DMS114 treated with DMSO at 0.1 percent for 48 hours (cell line): ENCODE measurements at regions not wholly inside any gene's neighbourhood (a gene's known extent, or its start where the extent isn't known, plus 50 kb on each side); places are given as distances from the start of the nearest gene placed in this dataset.
A peak's percentile ranks its signal among the peaks of the same experiment; 100 is the strongest.
"Not testable (repeated sequence)": the region's sequence is repeated elsewhere in the genome, so short reads cannot be mapped to it uniquely, and the experiment has no call there.

Source experiments
- DNase-seq: peaks from one replicate; lab custom pipeline; 2025; ENCODE audit not compliant: unreplicated experiment; lab: John Stamatoyannopoulos, UW

DNA sequence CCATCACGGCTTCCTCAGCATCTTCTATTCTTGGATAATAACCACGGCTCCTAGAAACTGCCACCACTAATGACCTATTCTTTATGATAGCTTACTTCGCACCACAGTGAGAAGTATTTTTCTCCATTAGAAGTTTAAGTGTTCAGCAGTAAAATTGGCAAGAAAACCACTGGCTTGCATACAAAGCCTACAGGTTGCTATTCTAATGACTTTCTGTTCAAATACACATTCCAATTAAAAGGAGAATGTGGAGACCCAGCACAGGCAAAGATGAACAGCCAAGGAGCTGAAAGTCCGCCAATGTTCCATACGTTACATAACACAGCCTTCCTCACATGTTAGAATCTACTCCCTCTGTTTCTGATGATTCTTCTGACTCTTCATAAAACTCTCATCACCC lies 875.0 kb upstream of the PRKX start:
- no peak for DNase-seq

DNA sequence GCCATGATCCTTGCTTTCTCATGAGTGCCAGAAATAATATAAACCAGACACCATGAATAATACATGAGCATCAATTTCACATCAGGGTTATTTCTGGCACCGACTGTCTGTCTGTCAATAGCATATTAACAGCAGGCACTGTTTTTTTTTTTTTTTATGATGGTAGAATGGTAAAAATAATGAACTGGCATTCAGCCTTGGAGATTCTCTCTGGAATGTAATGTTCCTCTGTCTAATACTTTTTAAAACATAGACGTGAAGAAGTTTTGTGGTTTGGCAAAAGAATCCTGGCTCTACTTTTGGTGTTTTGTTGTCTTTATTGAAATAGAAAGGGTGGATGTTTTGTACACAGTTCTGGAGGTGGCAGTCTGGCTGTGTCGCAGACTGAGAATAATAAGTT lies 874.6 kb upstream of the PRKX start:
- DNase-seq, result no peak

DNA sequence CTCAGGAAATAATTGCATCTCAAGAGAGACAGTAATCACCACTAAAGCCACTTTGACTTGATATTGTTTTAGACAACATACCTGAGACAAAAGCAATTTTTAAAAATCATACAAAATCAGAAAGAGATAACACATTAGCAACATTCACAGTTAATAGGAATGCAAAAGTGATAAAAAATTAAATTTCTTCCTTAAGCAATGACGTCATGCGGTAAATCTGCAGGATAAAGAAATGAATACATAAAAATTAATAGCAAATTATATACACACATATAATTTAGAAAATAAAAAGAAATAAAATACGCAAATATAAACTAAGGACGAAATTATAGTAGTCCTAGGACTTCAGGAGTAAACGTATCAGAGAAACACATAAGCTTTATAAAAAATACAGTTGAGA lies 866.5 kb upstream of the PRKX start:
- DNase-seq, result no peak

DNA sequence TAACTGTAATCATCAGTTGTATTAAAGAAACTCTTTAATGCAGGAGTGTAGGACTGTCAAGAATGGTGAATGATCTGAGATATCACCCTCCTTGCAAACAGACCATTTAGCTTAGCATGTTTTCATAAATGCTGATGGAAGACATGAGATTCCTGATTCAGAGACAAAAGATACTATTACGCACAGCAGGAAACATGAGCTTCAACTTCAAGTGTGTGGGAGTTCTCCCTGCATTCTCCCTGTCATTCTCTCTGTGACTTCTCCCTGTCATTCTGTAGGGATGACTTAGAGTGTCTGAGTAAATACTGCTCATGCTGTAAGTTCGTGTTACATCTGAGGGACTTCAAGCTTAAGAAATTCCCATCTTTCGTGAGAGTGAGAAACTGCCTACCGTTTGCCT lies 866.0 kb upstream of the PRKX start:
- no peak for DNase-seq

DNA sequence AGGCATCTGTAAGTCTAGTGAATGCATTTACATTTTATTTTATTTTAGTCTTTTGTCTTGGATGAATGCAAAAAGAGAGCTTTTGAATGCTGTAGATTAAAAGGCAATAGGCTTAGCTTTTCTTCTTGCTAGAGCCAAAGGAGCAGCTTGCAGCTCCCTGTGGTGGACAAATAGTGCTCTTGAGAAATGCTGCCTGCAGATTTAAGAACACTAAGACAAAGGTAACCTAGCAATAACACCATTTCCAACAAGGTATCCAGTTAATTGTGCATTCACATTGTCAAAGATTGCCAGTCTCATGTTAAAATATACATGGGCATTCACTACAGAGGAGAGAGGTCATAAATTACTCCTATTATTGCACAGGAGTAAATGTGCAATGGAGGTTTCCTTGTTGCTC lies 859.2 kb upstream of the PRKX start:
- no peak for DNase-seq

DNA sequence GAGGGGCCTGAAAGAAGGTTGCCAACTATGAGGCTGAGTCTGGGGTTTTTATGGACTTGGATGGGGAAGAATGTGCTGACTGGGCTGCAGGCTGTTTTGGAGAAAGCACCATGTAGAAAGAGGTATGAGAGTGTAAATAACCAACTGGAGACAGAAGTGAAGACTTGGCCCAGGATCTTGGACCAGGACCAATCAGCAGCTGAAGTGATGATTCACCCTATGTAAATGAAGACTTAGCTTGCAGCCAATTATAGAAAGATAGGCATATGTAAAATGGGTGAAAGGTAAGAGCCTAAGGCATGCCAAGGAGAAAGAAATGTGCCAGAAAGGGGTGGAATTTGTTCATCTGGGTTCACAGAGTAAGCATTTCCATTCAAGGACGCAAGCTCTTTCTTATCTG lies 856.7 kb upstream of the PRKX start:
- no peak for DNase-seq

DNA sequence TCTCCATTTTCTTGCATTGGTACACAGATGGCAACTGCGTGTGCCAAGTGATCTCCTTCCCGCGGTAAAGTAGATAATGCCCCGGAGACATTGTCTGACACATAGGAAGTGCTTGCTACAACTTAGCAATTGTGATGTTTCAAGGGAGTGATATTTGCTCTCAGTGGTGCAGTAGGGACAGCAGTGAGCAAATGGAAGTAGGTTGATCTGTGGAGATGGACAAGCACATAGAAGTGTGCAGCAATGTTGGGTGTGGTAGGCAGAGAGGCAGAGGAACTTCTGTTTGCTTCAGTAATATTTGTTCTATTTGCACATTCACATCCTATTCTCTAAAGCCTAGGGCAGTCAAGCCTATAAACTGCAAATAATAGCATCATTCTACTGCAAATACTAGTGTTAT lies 846.7 kb upstream of the PRKX start:
- no peak for DNase-seq

DNA sequence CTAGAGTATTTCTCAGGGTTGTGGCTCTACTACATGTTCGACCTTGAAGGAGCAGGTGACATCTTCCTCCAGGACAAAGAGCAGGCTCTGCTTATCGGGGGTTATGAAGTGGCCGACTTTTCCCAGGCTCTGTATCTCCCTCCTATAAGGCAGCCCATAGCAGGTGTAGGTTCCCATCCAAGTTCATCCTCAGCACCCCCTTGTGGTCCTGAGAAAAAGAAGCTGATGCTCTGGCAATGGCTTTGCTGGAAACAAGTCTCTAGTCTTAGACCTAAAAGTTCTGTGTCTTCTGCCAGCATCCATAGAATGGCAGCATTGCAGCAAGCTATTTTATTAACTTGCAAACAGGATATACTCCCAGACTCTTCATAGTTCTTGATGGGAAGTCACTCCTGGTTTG lies 836.6 kb upstream of the PRKX start:
- no peak for DNase-seq

DNA sequence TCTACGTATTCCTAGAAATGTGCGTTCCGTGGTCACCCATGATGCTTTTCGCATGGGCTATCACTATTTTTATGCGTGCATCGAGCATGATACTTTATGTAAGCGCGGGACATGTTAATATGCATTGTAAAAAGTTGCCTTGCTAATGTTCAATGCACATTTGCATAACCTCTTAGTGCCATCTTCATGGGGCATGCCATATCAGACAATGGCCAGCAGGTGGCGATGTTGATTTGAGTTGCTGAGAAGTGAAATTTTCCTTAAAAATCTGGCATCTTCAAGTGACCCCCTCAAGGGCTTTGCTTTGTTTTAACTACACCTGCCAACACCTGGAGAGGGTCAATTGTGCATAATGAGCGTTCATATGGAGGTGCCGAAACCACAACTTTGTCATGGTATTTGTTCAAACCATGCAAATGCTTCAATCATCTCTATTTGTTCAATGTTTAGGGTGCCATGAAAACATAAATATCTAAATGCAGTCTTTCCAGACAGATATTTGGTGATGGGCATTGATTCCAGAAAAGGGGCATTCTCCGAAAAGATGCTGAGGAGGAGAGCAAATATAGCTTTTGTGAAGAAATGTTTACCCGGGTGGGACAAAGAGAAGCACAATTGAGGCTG lies 833.9 kb upstream of the PRKX start:
- DNase-seq, result peak; percentile 3

DNA sequence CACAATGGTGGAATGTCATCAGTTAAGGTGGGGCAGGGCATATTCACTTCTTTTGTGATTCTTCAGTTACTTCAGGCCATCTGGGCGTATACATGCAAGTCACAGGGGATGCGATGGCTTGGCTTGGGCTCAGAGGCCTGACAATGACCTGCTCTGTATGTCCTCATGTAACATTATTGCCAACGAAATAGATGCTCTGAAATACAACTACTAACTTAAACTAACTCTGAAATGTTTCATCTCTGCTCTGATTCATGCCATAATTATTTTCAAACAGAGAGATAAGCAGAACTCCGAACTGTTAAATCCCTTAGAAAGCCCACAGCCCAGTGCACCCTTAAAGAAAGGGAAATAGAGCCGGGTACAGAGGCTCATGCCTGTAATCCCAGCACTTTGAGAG lies 832.7 kb upstream of the PRKX start:
- not testable (repeated sequence) for DNase-seq

DNA sequence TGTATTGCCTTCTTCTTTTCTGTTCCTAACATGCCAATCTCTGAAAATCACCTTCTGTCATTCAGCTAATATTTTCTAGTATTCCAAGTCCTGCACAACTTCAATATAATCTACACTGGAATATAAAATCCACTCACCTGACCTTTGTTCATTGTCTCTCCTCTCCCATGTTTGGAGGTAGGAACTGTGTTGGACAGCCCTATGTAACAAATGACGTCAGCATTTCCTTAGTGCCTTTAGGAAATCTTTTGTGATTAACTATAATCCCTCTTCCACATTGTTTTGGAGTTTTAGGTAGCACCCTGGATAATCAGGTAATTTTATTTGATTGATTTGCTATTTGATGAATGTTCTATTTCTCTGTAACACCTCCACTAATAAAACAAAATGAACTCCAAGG lies 814.8 kb upstream of the PRKX start:
- DNase-seq, result no peak

DNA sequence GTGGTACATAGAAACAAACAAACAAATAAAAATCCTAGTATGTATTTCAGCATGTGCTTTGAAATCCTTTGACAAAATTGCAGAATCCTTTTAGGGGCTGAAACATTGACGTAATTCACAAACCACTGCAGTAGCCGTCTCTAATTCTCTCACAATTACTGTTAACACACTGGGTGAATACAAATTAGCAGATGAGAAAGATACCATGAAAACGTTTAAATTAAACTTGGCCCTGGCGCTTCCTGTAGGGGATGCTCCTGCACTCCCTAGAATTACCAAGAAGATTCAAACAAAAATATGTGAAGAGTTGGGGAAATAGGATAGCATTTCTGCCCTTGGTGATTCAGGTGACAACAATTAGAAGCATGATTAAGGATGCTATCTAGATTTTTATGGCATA lies 772.5 kb upstream of the PRKX start:
- no peak for DNase-seq

DNA sequence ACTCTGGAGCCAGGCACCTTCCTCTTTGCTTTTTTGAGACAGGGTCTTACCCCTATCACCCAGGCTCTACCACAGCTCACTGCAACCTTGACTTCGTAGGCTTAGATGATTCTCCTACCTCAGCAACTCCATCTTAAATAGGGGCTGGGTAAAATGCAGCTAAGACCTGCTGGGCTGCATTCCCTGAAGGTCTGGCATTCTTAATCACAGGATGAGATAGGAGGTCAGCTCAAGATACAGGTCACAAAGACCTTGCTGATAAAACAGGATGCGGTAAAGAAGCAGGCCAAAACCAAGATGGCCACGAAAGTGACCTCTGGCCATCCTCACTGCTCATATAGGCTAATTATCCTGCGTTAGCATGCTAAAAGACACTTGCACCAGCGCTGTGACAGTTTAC lies 770.8 kb upstream of the PRKX start:
- DNase-seq, result no peak

DNA sequence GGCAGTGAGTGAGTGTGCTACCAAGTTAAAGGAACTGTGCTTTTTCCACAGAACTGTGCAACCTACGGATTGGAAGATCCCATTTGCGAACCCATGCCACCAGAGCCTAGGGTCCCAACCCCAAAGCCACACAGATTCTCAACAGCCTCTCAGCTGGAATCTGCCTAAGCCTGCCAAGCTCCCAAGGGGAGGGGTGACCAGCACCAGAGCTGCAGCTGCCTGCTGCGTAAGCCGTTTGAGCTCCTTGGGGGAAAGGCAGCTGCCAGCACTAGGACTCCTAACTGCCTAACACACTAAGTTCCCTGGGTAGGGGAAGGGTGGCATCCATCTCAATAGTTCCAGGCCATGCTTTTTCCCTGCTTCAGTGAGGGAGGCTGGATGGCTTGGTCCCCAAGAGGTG lies 738.1 kb upstream of the PRKX start:
- DNase-seq, result no peak

DNA sequence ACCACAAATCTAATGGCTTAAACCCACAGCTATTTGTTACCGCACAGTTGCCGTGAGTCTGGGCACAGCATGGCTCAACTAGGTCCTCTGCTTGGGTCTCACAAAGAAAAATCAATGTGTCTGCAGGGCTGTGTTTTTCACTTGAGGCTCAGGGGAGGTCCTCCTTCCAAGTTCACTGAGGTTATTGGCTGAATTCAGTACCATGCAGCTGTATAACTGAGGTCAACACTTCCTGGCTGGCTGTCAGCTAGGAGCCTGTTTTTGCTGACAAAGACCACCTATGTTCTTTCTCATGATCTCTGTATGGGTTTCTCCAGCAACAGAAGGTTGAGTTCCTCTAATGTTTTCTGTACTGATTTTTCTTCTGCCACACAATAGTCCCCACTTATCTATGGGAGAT lies 736.7 kb upstream of the PRKX start:
- no peak for DNase-seq

DNA sequence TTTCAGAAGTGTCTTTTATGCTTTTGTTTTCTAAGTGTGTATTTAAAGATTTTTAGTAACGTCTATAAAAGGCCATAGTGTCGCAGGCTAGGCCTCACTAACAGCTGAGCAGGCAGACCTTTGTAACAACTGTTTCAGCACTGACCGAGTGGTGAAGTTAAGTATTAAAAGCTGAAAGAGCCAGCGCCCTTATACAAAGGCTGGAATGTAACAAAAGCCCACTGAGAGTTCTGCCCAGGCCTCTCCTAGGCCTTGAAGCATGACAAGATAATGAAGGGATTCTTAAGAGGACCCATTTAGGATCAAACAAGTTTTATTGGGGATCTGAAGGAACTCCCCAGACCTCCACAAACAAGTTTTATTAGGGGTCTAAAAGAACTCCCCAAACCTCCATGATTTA lies 722.5 kb upstream of the PRKX start:
- no peak for DNase-seq

DNA sequence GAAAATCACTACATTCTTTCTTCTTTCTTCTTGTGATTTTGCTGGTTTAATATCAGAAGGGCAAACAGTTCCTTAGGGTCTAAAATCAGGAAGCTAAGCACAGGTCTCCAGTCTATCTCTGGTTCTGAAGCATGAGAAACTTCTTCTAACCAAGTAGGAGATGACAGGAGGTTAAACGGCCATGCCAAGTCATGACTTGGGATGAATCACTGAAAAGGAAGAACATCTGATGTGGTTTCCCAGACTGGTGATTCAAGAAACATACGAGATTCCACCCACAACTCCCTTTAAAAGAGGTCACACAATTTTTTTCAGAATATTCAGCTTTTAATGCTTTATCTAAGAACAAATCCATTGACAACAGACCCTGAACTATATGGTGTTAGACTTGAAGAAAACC lies 684.0 kb upstream of the PRKX start:
- no peak for DNase-seq

DNA sequence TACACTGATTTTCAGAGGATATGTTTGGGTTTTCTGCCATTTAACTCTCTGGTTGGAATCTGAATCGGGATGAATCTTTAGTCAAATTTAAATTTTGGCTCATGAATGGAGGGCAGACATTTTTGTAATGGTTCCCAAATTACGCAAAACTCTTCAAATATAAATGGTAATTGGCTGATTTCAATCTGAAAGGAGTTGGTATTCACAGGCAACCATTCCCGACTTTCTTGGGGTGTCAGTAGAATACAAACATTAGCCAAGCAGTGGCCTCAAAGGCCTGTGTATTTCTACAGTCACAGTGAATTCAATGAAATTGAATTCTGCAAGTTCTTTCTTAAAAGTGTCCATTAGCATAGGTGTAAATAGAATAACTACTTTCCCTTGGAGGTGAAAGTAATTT lies 668.8 kb upstream of the PRKX start:
- DNase-seq, result no peak

DNA sequence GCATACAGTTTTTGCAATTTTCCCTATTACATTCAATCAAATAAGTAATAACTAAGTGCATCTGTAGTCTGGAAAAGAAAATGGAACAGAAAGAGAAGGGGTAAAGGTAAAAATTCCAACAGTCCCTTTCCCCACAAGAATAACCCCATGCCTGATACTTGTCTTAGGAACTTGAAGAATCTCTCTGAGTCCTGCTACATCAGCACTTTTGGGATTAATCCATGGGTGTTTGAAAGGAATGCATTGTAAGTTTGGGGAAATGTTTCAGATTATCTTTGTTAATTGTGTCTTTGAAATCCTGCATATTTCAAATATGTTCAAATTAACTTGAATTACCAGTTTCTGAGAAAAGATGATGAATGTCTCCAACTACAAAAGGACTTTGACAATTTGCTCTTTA lies 667.3 kb upstream of the PRKX start:
- DNase-seq, result no peak

DNA sequence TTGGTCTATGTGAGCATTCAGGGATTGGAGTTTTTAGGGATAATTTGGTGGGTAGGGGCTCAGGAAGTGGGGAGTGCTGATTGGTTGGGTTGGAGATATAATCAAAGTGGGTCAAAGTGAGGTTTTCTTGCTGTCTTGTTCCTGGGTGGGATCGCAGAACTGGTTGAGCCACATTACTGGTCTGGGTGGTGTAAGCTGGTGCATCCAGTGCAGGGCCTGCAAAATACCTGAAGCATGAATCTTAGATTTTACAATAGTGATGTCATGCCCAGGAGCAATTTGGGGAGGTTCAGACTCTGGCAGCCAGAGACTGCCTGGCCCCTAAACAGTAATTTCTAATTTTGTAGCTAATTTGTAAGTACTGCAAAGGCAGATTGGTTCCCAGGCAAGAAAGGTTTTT lies 665.6 kb upstream of the PRKX start:
- no peak for DNase-seq

DNA sequence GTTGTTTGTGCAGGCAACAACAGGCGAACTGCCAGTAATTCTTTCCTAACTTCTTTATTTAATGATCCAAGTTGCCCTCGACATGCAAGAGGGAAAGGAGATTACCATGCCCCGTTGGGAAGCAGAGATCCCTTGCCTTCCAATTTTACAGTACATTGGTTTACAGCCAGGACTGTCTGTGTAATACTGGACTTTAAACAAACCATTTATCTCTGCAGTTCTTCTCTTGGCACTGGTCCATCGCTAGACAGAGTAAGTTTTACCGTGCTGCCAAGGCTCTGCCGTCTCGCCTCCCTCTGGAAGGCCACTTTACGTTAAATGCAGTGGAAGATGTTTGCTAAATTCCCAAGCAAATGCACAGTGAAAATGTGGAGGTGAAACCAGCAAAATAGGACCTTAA lies 660.3 kb upstream of the PRKX start:
- DNase-seq, result no peak

DNA sequence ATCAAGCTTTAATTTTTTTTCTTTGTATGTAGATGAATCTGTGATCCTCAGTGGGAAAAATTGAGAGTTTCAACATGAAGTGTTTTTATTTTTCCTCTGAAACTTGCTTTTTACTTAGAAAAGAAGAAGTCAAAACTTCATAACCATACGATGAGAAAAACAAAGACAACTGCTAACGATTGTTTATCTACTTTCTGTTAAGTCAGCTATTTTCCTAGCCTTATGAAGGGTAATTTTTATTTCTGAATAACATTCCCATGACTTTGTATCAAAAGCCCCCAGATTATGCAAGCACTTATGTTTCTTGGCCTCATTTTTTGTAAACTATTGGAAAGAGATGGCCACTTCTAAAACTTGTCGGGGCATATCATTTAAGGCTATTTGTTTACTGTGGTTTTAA lies 645.1 kb upstream of the PRKX start:
- no peak for DNase-seq

DNA sequence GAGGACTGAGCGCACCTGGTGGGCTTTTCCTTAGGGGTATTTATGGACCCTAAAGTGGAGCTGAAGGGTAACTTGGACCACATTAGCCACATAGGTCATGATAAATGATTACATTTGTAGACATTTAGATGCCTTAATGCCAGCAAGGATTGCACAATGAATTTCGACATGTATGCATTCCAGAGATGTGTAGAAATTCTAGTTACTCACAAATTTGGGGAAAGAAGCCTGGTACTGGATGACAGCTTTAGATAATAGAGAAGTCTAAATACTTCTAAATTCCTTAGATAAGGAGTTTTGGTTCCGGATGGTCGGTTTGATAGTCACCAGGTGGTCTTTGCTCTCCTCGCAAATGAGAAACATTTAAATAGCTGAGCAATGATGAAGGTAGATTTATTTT lies 609.5 kb upstream of the PRKX start:
- DNase-seq, result no peak

DNA sequence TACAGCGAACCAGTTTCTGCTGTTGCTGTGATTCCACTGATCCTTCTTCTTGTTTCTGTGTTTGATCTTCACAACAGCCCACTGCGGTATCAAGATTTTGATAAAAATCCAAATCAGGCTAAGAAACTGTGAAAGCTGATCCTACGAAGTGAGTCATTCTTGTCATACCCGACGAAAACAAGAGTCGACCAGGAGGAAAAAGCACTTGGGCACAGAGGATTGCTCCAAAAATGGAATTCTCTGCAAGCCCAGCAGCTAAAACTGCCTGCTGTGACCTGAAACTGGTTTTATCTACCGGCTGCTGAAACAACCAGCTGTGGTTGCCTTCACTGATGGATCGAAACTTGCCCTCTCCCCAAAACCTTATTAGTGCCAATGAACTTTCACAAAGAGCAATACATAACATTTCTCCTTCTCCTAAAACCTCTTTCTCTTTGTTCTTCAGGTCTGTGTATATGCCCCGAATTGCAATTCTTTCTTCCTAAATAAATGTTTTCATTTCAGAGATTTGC lies 607.0 kb upstream of the PRKX start:
- DNase-seq, result no peak
